Osteoblast (primary cell): ENCODE measurements at regions not wholly inside any gene's neighbourhood (a gene's known extent, or its start where the extent isn't known, plus 50 kb on each side); places are given as distances from the start of the nearest gene placed in this dataset.

ENCODE experiments used
- DNase-seq: peaks from one replicate; pipeline ENCODE4 v3.0.0; 2011; ENCODE audit warnings: low spot score, mixed read lengths; ENCODE audit not compliant: insufficient read length; ENCODE audit errors: missing footprints
- H2AFZ ChIP-seq: 2 replicates; pipeline ENCODE4 v1.6.0; 2011; ENCODE audit warnings: mild to moderate bottlenecking, low read length
- H3K27ac ChIP-seq: 2 replicates; pipeline ENCODE4 v1.5.1; 2011; ENCODE audit warnings: mild to moderate bottlenecking, low read depth, low read length, moderate library complexity
- H3K27me3 ChIP-seq: 2 replicates; pipeline ENCODE4 v1.6.0; 2012; ENCODE audit warnings: mild to moderate bottlenecking, control low read depth, inconsistent platforms, low read length, moderate library complexity; ENCODE audit not compliant: insufficient read depth
- H3K36me3 ChIP-seq: 2 replicates; pipeline ENCODE4 v1.5.1; 2011; ENCODE audit warnings: mild to moderate bottlenecking, low read length, control low read depth, moderate library complexity; ENCODE audit not compliant: insufficient read depth
- H3K4me1 ChIP-seq: 2 replicates; pipeline ENCODE4 v1.5.1; 2011; ENCODE audit warnings: mild to moderate bottlenecking, low read length, control low read depth, moderate library complexity; ENCODE audit not compliant: insufficient read depth
- H3K4me2 ChIP-seq: 2 replicates; pipeline ENCODE4 v1.6.0; 2011; ENCODE audit warnings: mild to moderate bottlenecking, low read length; ENCODE audit not compliant: insufficient read depth
- H3K4me3 ChIP-seq: fragments of 200-600 bp; sonication (generic); 3 replicates; pipeline ENCODE4 v1.5.1; 2012; ENCODE audit warnings: mild to moderate bottlenecking, low read length, inconsistent platforms; ENCODE audit not compliant: insufficient read depth
- H3K79me2 ChIP-seq: 2 replicates; pipeline ENCODE4 v1.6.0; 2012; ENCODE audit warnings: mild to moderate bottlenecking, low read length, control low read depth, inconsistent platforms; ENCODE audit not compliant: insufficient read depth
- H3K9me3 ChIP-seq: 2 replicates; pipeline ENCODE4 v1.5.1; 2011; ENCODE audit warnings: low read depth, low read length, control low read depth
- H4K20me1 ChIP-seq: 2 replicates; pipeline ENCODE4 v1.6.0; 2012; ENCODE audit warnings: mild to moderate bottlenecking, low read length, control low read depth; ENCODE audit not compliant: insufficient read depth
- TF ChIP-seq, protein P1 (sequence below): IDR thresholded peaks from 2 replicates; pipeline ENCODE4 v1.5.1; 2011; ENCODE audit warnings: mild to moderate bottlenecking, low read depth, low read length, moderate library complexity; ENCODE audit errors: extremely low read depth

DNA sequence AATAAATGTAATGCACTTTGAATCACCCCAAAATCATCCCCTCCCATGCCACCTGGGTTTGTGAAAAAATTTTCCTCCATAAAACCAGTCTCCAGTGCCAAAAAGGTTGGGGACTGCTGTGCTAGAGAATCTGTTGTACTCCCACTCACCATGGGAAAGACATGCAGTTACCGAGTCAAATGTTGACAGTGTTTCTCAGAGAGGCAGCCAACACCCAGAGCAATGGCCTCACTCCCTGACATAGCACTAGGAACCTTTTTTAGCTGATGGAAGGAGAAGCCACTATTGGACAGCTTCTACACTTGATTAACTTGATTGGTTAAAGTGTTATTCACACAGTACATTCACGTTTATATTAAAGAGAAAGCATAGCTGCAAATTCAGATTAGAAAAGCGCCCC lies 59.8 kb upstream of the MANEA start:
- no peaks in the 10 kb centered on the region for H4K20me1 ChIP-seq
- no peak overlapping the region for H3K4me3 ChIP-seq
- no peaks in the 10 kb centered on the region for H3K79me2 ChIP-seq
- no peak overlapping the region for H3K4me2 ChIP-seq
- no peak for DNase-seq
- no peak overlapping the region for H2AFZ ChIP-seq
- TF ChIP-seq, protein P1, sequence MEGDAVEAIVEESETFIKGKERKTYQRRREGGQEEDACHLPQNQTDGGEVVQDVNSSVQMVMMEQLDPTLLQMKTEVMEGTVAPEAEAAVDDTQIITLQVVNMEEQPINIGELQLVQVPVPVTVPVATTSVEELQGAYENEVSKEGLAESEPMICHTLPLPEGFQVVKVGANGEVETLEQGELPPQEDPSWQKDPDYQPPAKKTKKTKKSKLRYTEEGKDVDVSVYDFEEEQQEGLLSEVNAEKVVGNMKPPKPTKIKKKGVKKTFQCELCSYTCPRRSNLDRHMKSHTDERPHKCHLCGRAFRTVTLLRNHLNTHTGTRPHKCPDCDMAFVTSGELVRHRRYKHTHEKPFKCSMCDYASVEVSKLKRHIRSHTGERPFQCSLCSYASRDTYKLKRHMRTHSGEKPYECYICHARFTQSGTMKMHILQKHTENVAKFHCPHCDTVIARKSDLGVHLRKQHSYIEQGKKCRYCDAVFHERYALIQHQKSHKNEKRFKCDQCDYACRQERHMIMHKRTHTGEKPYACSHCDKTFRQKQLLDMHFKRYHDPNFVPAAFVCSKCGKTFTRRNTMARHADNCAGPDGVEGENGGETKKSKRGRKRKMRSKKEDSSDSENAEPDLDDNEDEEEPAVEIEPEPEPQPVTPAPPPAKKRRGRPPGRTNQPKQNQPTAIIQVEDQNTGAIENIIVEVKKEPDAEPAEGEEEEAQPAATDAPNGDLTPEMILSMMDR = no peak
- H3K27ac ChIP-seq = no peak overlapping the region
- no peaks in the 10 kb centered on the region for H3K9me3 ChIP-seq
- no peaks in the 10 kb centered on the region for H3K27me3 ChIP-seq
- H3K36me3 ChIP-seq = no peaks in the 10 kb centered on the region
- H3K4me1 ChIP-seq = no peaks in the 10 kb centered on the region

DNA sequence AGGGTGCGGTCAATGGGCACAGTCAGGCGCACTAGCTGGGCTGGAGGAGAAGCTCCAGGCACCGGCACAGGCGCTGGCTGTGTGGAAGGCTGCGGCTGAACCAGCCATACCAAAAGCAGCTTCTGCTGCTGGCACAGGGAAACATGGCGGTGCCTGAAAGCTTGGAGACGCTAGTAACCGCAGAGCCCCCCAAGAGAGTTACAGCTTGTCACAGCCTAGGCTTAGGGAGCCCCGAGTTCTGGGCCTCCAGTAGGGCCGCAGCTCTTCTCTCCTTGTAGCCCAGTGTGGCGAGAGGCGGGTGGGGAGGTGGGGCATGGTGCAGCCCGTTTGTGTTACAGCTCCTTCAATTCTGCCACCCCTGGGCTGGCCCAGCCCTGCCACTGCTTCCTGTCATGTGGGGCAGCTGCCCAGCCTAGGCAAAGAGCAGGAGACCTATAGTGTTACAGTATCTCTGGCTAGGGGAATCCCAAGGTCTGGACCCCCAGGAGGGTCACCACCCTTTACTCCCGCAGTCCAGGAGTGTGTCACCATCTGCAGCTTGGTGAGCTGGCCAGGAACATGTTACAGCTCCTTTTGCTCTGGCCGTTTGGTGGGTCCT lies 58.6 kb upstream of the MANEA start:
- no peaks in the 10 kb centered on the region for H3K27me3 ChIP-seq
- TF ChIP-seq, protein P1 = no peak

DNA sequence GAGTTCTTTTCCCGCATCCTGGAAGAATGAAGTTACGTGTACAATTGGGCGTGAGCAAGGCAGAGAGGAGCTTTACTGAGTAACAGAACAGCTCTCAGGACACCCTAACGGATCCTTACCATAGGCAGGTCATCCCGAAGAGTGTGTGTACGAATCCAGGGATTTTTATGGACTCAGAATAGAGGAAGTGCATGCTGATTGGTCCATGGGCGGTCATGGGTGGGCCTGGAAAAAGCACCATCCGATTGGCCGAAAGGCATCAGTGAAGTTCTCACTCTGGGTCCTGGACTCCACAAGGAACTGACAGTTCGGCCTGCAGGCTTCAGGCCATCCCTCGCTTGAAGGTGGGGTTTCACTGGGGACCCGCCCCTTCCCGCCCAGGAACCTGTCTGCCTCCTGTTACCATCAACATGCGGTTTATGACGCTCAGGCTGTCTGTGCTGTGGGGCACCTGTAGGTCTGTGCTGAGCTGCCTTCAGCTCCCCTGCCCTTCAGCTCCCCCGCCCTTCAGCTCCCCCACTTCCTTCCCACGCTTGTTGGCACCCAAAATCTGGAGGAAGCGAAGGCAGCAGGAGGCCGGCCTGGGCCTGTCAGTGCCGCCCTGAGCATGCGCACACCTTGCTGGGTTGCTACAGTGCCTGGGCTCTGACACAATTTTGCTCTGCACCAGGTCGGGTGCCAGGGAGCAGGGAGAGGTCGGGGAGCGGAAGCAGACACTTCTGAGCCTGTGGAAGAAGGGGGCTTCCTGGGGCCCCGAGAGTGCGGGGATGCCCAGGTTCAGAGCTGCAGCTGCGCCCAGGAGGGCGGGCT lies 57.9 kb upstream of the MANEA start:
- DNase-seq = no peak
- H3K36me3 ChIP-seq = no peaks in the 10 kb centered on the region
- H2AFZ ChIP-seq = no peak overlapping the region
- H3K27me3 ChIP-seq = no peaks in the 10 kb centered on the region
- no peak overlapping the region for H3K4me3 ChIP-seq
- H3K4me1 ChIP-seq = no peaks in the 10 kb centered on the region
- H3K9me3 ChIP-seq = no peaks in the 10 kb centered on the region
- H4K20me1 ChIP-seq = no peaks in the 10 kb centered on the region
- TF ChIP-seq, protein P1 = no peak
- no peak overlapping the region for H3K27ac ChIP-seq
- no peak overlapping the region for H3K4me2 ChIP-seq
- no peaks in the 10 kb centered on the region for H3K79me2 ChIP-seq

More for the DNA sequence above, 58.6 kb upstream of the MANEA start:
- no peak for DNase-seq
- no peaks in the 10 kb centered on the region for H3K36me3 ChIP-seq
- no peaks in the 10 kb centered on the region for H4K20me1 ChIP-seq
- H3K27ac ChIP-seq = no peak overlapping the region
- no peak overlapping the region for H3K4me2 ChIP-seq
- no peak overlapping the region for H3K4me3 ChIP-seq
- H3K4me1 ChIP-seq = no peaks in the 10 kb centered on the region
- H3K79me2 ChIP-seq = no peaks in the 10 kb centered on the region
- H3K9me3 ChIP-seq = no peaks in the 10 kb centered on the region
- no peak overlapping the region for H2AFZ ChIP-seq

DNA sequence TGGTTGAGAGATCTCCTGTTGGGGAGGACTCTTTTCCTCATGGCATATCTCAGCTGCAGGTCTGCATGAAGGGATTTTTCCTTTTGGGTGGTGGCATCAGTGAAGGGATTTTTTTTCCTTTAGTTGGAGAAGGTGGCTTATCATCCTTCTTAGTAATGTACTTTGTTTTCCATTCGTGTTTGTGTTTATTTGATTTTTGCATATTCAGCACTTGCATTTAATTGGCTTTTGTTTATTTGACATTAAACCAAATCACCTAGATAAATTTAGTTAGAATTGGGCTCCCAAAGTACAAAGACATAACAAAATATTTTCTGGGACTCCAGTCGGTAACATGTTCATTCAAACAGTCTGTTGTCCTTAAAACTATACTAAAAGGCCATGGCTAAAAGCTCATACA lies 56.2 kb upstream of the MANEA start:
- Histone ChIP-seq H3K27me3 (no peaks in the 10 kb centered on the region), H4K20me1 (no peaks in the 10 kb centered on the region), H3K4me2 (no peak overlapping the region), H3K4me3 (no peak overlapping the region), H3K4me1 (no peaks in the 10 kb centered on the region), H3K27ac (no peak overlapping the region), H3K36me3 (no peaks in the 10 kb centered on the region), H2AFZ (no peak overlapping the region), H3K79me2 (no peaks in the 10 kb centered on the region), H3K9me3 (no peaks in the 10 kb centered on the region)
- TF ChIP-seq, protein P1 = no peak
- DNase-seq = no peak
